ENCODE measurements at regions not wholly inside any gene's neighbourhood (a gene's known extent, or its start where the extent isn't known, plus 50 kb on each side); places are given as distances from the start of the nearest gene placed in this dataset.
"Not testable (repeated sequence)": the region's sequence is repeated elsewhere in the genome, so short reads cannot be mapped to it uniquely, and the experiment has no call there.

- Histone ChIP-seq H3K9ac (ENCODE audit: low read depth, low read length) (no peak overlapping the region), H3K9me3 (replicated peaks; ENCODE audit: low read length) (peaks cover 6% of the 10 kb centered on the region), H3K4me1 (ENCODE audit: control insufficient read depth, insufficient read depth, low read length) (no peaks in the 10 kb centered on the region), H3K36me3 (ENCODE audit: insufficient read depth, low read length) (no peaks in the 10 kb centered on the region), H3K27me3 (ENCODE audit: control insufficient read depth, insufficient read depth, low read length) (no peaks in the 10 kb centered on the region), H3K4me2 (ENCODE audit: low read length) (no peak overlapping the region), H3K4me3 (ENCODE audit: low read length) (no peak overlapping the region)
Observed at GRCh38 chr6:94801344-94801743, 776.0 kb upstream of the MANEA start.

- no peaks in the 10 kb centered on the region for H3K36me3 ChIP-seq (ENCODE audit: insufficient read depth, low read length)
- no peak overlapping the region for H3K4me3 ChIP-seq (ENCODE audit: low read length)
- no peak overlapping the region for H3K9ac ChIP-seq (ENCODE audit: low read depth, low read length)
- H3K4me1 ChIP-seq (ENCODE audit: control insufficient read depth, insufficient read depth, low read length): no peaks in the 10 kb centered on the region
- H3K4me2 ChIP-seq (ENCODE audit: low read length): no peak overlapping the region
- no peaks in the 10 kb centered on the region for H3K9me3 ChIP-seq (replicated peaks; ENCODE audit: low read length)
- no peaks in the 10 kb centered on the region for H3K27me3 ChIP-seq (ENCODE audit: control insufficient read depth, insufficient read depth, low read length)
Observed at GRCh38 chr6:94785514-94785913, 791.8 kb upstream of the MANEA start.

GRCh38 chr6:94785081-94785480 is 792.3 kb upstream of the MANEA start:
- H3K4me1 ChIP-seq (ENCODE audit: control insufficient read depth, insufficient read depth, low read length); H3K27me3 ChIP-seq (ENCODE audit: control insufficient read depth, insufficient read depth, low read length); H3K36me3 ChIP-seq (ENCODE audit: insufficient read depth, low read length); H3K9me3 ChIP-seq (replicated peaks; ENCODE audit: low read length); H3K4me3 ChIP-seq (ENCODE audit: low read length); H3K4me2 ChIP-seq (ENCODE audit: low read length); H3K9ac ChIP-seq (ENCODE audit: low read depth, low read length): not testable (repeated sequence)

GRCh38 chr6:94769197-94769596 is 808.1 kb upstream of the MANEA start:
- H3K4me2 ChIP-seq (ENCODE audit: low read length): no peak overlapping the region
- H3K36me3 ChIP-seq (ENCODE audit: insufficient read depth, low read length): no peaks in the 10 kb centered on the region
- H3K27me3 ChIP-seq (ENCODE audit: control insufficient read depth, insufficient read depth, low read length): no peaks in the 10 kb centered on the region
- H3K4me3 ChIP-seq (ENCODE audit: low read length): no peak overlapping the region
- no peak overlapping the region for H3K9ac ChIP-seq (ENCODE audit: low read depth, low read length)
- H3K4me1 ChIP-seq (ENCODE audit: control insufficient read depth, insufficient read depth, low read length): no peaks in the 10 kb centered on the region
- peaks cover 4% of the 10 kb centered on the region for H3K9me3 ChIP-seq (replicated peaks; ENCODE audit: low read length)

- Histone ChIP-seq H3K4me1 (ENCODE audit: control insufficient read depth, insufficient read depth, low read length) (no peaks in the 10 kb centered on the region), H3K36me3 (ENCODE audit: insufficient read depth, low read length) (no peaks in the 10 kb centered on the region), H3K27me3 (ENCODE audit: control insufficient read depth, insufficient read depth, low read length) (no peaks in the 10 kb centered on the region), H3K4me3 (ENCODE audit: low read length) (no peak overlapping the region), H3K9me3 (replicated peaks; ENCODE audit: low read length) (no peaks in the 10 kb centered on the region), H3K9ac (ENCODE audit: low read depth, low read length) (no peak overlapping the region), H3K4me2 (ENCODE audit: low read length) (no peak overlapping the region)
Observed at GRCh38 chr6:94751641-94752329, 825.5 kb upstream of the MANEA start.

GRCh38 chr6:94736236-94736635 is 841.1 kb upstream of the MANEA start:
- no peaks in the 10 kb centered on the region for H3K27me3 ChIP-seq (ENCODE audit: control insufficient read depth, insufficient read depth, low read length)

GRCh38 chr6:94735270-94735669 is 842.1 kb upstream of the MANEA start:
- Histone ChIP-seq H3K4me1 (ENCODE audit: control insufficient read depth, insufficient read depth, low read length) (no peaks in the 10 kb centered on the region), H3K4me2 (ENCODE audit: low read length) (no peak overlapping the region), H3K27me3 (ENCODE audit: control insufficient read depth, insufficient read depth, low read length) (no peaks in the 10 kb centered on the region), H3K9me3 (replicated peaks; ENCODE audit: low read length) (peaks cover 3% of the 10 kb centered on the region), H3K9ac (ENCODE audit: low read depth, low read length) (no peak overlapping the region), H3K36me3 (ENCODE audit: insufficient read depth, low read length) (no peaks in the 10 kb centered on the region), H3K4me3 (ENCODE audit: low read length) (no peak overlapping the region)

More at GRCh38 chr6:94736236-94736635, 841.1 kb upstream of the MANEA start:
- H3K9me3 ChIP-seq (replicated peaks; ENCODE audit: low read length): peaks cover 3% of the 10 kb centered on the region
- H3K36me3 ChIP-seq (ENCODE audit: insufficient read depth, low read length): no peaks in the 10 kb centered on the region
- H3K4me2 ChIP-seq (ENCODE audit: low read length): no peak overlapping the region
- H3K9ac ChIP-seq (ENCODE audit: low read depth, low read length): no peak overlapping the region
- H3K4me3 ChIP-seq (ENCODE audit: low read length): no peak overlapping the region
- H3K4me1 ChIP-seq (ENCODE audit: control insufficient read depth, insufficient read depth, low read length): no peaks in the 10 kb centered on the region

GRCh38 chr6:94734751-94735150 is 842.6 kb upstream of the MANEA start:
- no peaks in the 10 kb centered on the region for H3K27me3 ChIP-seq (ENCODE audit: control insufficient read depth, insufficient read depth, low read length)
- H3K4me2 ChIP-seq (ENCODE audit: low read length): no peak overlapping the region
- H3K36me3 ChIP-seq (ENCODE audit: insufficient read depth, low read length): no peaks in the 10 kb centered on the region
- peaks cover 3% of the 10 kb centered on the region for H3K9me3 ChIP-seq (replicated peaks; ENCODE audit: low read length)
- H3K9ac ChIP-seq (ENCODE audit: low read depth, low read length): no peak overlapping the region
- no peak overlapping the region for H3K4me3 ChIP-seq (ENCODE audit: low read length)
- no peaks in the 10 kb centered on the region for H3K4me1 ChIP-seq (ENCODE audit: control insufficient read depth, insufficient read depth, low read length)

GRCh38 chr6:94733066-94733465 is 844.3 kb upstream of the MANEA start:
- peaks cover 3% of the 10 kb centered on the region for H3K9me3 ChIP-seq (replicated peaks; ENCODE audit: low read length)
- H3K9ac ChIP-seq (ENCODE audit: low read depth, low read length): no peak overlapping the region
- H3K36me3 ChIP-seq (ENCODE audit: insufficient read depth, low read length): no peaks in the 10 kb centered on the region
- no peaks in the 10 kb centered on the region for H3K27me3 ChIP-seq (ENCODE audit: control insufficient read depth, insufficient read depth, low read length)
- no peaks in the 10 kb centered on the region for H3K4me1 ChIP-seq (ENCODE audit: control insufficient read depth, insufficient read depth, low read length)
- H3K4me2 ChIP-seq (ENCODE audit: low read length): no peak overlapping the region
- H3K4me3 ChIP-seq (ENCODE audit: low read length): no peak overlapping the region

GRCh38 chr6:94727710-94728109 is 849.6 kb upstream of the MANEA start:
- H3K4me3 ChIP-seq (ENCODE audit: low read length): no peak overlapping the region
- no peaks in the 10 kb centered on the region for H3K36me3 ChIP-seq (ENCODE audit: insufficient read depth, low read length)
- H3K4me1 ChIP-seq (ENCODE audit: control insufficient read depth, insufficient read depth, low read length): no peaks in the 10 kb centered on the region
- H3K27me3 ChIP-seq (ENCODE audit: control insufficient read depth, insufficient read depth, low read length): no peaks in the 10 kb centered on the region
- no peak overlapping the region for H3K9ac ChIP-seq (ENCODE audit: low read depth, low read length)
- no peaks in the 10 kb centered on the region for H3K9me3 ChIP-seq (replicated peaks; ENCODE audit: low read length)
- H3K4me2 ChIP-seq (ENCODE audit: low read length): no peak overlapping the region

GRCh38 chr6:94721459-94721858 is 855.9 kb upstream of the MANEA start:
- Histone ChIP-seq H3K9me3 (replicated peaks; ENCODE audit: low read length) (no peaks in the 10 kb centered on the region), H3K4me1 (ENCODE audit: control insufficient read depth, insufficient read depth, low read length) (no peaks in the 10 kb centered on the region), H3K36me3 (ENCODE audit: insufficient read depth, low read length) (no peaks in the 10 kb centered on the region), H3K9ac (ENCODE audit: low read depth, low read length) (no peak overlapping the region), H3K4me2 (ENCODE audit: low read length) (no peak overlapping the region), H3K27me3 (ENCODE audit: control insufficient read depth, insufficient read depth, low read length) (no peaks in the 10 kb centered on the region), H3K4me3 (ENCODE audit: low read length) (no peak overlapping the region)

- Histone ChIP-seq H3K36me3 (ENCODE audit: insufficient read depth, low read length) (no peaks in the 10 kb centered on the region), H3K9me3 (replicated peaks; ENCODE audit: low read length) (no peaks in the 10 kb centered on the region), H3K4me2 (ENCODE audit: low read length) (no peak overlapping the region), H3K9ac (ENCODE audit: low read depth, low read length) (no peak overlapping the region), H3K27me3 (ENCODE audit: control insufficient read depth, insufficient read depth, low read length) (no peaks in the 10 kb centered on the region), H3K4me1 (ENCODE audit: control insufficient read depth, insufficient read depth, low read length) (no peaks in the 10 kb centered on the region), H3K4me3 (ENCODE audit: low read length) (no peak overlapping the region)
Observed at GRCh38 chr6:94713446-94713845, 863.9 kb upstream of the MANEA start.

All from skeletal muscle satellite cell (primary cell).